ENCODE measurements at regions not wholly inside any gene's neighbourhood (a gene's known extent, or its start where the extent isn't known, plus 50 kb on each side); places are given as distances from the start of the nearest gene placed in this dataset.

DNA sequence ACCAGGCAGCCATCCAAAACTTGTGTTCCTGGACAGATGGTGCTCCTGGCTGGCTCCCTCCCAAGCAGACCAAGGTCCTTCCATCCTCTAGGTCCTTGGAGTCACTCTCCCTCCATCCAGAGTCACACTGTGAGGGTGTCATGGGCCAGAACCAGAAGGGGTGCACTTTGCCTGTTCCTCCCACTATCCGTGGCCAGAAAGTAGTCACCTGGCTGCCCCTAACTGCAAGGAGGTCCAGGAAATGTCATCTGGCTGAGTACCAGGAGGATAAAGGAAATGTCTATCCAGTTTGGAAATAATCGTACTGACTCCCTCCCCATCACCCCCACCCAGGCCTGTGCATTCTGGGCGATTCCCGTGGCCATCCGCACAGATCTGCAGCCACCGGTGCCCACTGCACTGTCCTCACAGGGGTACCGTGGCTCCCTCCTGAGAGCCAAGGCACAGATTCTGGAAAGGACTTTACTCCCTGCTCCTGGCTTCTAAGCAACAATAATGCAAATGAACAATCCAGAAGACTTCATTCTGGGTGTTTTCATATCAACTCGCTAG, 253.2 kb downstream of the NPHP4 start (continued):
- TF ChIP-seq, protein P1, sequence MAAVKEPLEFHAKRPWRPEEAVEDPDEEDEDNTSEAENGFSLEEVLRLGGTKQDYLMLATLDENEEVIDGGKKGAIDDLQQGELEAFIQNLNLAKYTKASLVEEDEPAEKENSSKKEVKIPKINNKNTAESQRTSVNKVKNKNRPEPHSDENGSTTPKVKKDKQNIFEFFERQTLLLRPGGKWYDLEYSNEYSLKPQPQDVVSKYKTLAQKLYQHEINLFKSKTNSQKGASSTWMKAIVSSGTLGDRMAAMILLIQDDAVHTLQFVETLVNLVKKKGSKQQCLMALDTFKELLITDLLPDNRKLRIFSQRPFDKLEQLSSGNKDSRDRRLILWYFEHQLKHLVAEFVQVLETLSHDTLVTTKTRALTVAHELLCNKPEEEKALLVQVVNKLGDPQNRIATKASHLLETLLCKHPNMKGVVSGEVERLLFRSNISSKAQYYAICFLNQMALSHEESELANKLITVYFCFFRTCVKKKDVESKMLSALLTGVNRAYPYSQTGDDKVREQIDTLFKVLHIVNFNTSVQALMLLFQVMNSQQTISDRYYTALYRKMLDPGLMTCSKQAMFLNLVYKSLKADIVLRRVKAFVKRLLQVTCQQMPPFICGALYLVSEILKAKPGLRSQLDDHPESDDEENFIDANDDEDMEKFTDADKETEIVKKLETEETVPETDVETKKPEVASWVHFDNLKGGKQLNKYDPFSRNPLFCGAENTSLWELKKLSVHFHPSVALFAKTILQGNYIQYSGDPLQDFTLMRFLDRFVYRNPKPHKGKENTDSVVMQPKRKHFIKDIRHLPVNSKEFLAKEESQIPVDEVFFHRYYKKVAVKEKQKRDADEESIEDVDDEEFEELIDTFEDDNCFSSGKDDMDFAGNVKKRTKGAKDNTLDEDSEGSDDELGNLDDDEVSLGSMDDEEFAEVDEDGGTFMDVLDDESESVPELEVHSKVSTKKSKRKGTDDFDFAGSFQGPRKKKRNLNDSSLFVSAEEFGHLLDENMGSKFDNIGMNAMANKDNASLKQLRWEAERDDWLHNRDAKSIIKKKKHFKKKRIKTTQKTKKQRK (IDR thresholded peaks at IDR 0.05; ENCODE audit: low read depth, low read length) = no peak
- TF ChIP-seq, protein P2, sequence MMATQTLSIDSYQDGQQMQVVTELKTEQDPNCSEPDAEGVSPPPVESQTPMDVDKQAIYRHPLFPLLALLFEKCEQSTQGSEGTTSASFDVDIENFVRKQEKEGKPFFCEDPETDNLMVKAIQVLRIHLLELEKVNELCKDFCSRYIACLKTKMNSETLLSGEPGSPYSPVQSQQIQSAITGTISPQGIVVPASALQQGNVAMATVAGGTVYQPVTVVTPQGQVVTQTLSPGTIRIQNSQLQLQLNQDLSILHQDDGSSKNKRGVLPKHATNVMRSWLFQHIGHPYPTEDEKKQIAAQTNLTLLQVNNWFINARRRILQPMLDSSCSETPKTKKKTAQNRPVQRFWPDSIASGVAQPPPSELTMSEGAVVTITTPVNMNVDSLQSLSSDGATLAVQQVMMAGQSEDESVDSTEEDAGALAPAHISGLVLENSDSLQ (IDR thresholded peaks at IDR 0.05) = no peak

DNA sequence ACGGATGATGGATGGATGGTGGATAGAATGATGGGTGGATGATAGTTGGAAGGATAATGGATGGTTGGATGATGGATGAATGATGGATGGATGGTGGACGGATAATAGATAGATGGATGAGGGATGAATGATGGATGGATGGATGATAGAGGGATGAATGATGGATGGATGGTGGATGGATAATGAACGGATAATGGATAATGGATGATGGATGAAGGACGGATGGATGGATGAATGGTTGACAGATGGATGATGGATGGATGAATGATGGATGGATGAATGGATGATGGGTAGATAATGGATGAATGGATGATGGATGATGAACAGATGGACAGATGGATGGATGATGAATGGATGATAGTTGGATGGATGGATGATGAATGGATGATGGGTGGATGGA, 255.1 kb downstream of the NPHP4 start:
- ChIA-PET CTCF (no interaction called here), RAD21 (ENCODE audit: unreplicated experiment) (no interaction called here), SMC1A (ENCODE audit: uncharacterized antibody, unreplicated experiment) (no interaction called here), POLR2A (no interaction called here)
- no peak overlapping the region for H3K4me2 ChIP-seq (ENCODE audit: control insufficient read depth, insufficient read depth)
- no peaks in the 10 kb centered on the region for H3K9me3 ChIP-seq (replicated peaks; ENCODE audit: control insufficient read depth, insufficient read depth, low read length)
- no peak overlapping the region for H2AFZ ChIP-seq (ENCODE audit: control insufficient read depth, low read depth, low read length)
- no peak overlapping the region for H3K9ac ChIP-seq (ENCODE audit: control insufficient read depth, insufficient read depth, low read length)
- H3K36me3 ChIP-seq (ENCODE audit: control insufficient read depth in 2 of 2, insufficient read depth in 2 of 2, low read length in 1 of 2) = no peaks in the 10 kb centered on the region
- no peak for TF ChIP-seq ETV6 (conservative IDR thresholded peaks at IDR 0.05 in 1 of 2, IDR thresholded peaks at IDR 0.05 in 1 of 2; ENCODE audit: borderline replicate concordance in 1 of 2, low read depth in 1 of 2)
- no peak for TF ChIP-seq PAX8 (IDR thresholded peaks at IDR 0.05)
- TF ChIP-seq RELA (IDR thresholded peaks at IDR 0.05; ENCODE audit: borderline replicate concordance, partially characterized antibody) = no peak
- no peak for TF ChIP-seq EP300 (IDR thresholded peaks at IDR 0.05; ENCODE audit: borderline replicate concordance in 1 of 2, control insufficient read depth in 1 of 2, low read depth in 2 of 2, low read length in 2 of 2)
- TF ChIP-seq RFX5 (IDR thresholded peaks at IDR 0.05; ENCODE audit: low read depth, low read length) = no peak
- no peak overlapping the region for H3K4me3 ChIP-seq
- 41% methylated on average over 4 of the region's 4 CpGs for WGBS (ENCODE audit: insufficient coverage, insufficient replicate concordance, low lambda C conversion rate, missing lambda C conversion rate)
- no peaks in the 10 kb centered on the region for H3K27me3 ChIP-seq (replicated peaks in 1 of 2; ENCODE audit: control insufficient read depth in 2 of 2, insufficient read depth in 2 of 2, low read length in 1 of 2)
- FAIRE-seq (no peak), DNase-seq (ENCODE audit: low read depth, low spot score) (no peak), ATAC-seq (no peak)
- no peak overlapping the region for H3K27ac ChIP-seq (ENCODE audit: control insufficient read depth, insufficient read depth)
- H3K4me1 ChIP-seq (ENCODE audit: control insufficient read depth, insufficient read depth, low read length) = no peaks in the 10 kb centered on the region
- no peaks in the 10 kb centered on the region for H3K79me2 ChIP-seq (ENCODE audit: control insufficient read depth, insufficient read depth, low read length)
- in situ Hi-C loops (cut with MboI) (no loop called here), intact Hi-C loops (cut with micrococcal nuclease; ENCODE audit: unreplicated experiment) (no loop called here)
- BruUV-seq (replicated peaks) = no TSS peak
- H4K20me1 ChIP-seq (ENCODE audit: control insufficient read depth, insufficient read depth) = no peaks in the 10 kb centered on the region
